SK-N-SH (cell line): ENCODE measurements at regions not wholly inside any gene's neighbourhood (a gene's known extent, or its start where the extent isn't known, plus 50 kb on each side); places are given as distances from the start of the nearest gene placed in this dataset.

Experiments
- CTCF ChIA-PET: fragments of 300-600, 350-600 bp; formaldehyde crosslinking; extraction: SDS; loops from one replicate; lab custom pipeline; 2021; lab: Yijun Ruan, JAX
- POLR2A ChIA-PET: fragments of 350-600 bp; sonication (Branson Sonifier 250); formaldehyde crosslinking; extraction: SDS; loops from one replicate; lab custom pipeline; 2020; ENCODE audit warnings: antibody characterized with exemption, inconsistent platforms; lab: Yijun Ruan, JAX
- DNase-seq: peaks from one replicate; pipeline ENCODE4 v3.0.0; 2012
- H2AFZ ChIP-seq: fragments of 200-600 bp; sonication (generic); 2 replicates; pipeline ENCODE4 v1.8.1; 2016; ENCODE audit warnings: antibody characterized with exemption, mild to moderate bottlenecking, low read depth
- H3F3A ChIP-seq: fragments of 200-600 bp; sonication (generic); replicated peaks from 2 replicates; pipeline ENCODE3; 2016; ENCODE audit warnings: antibody characterized with exemption, mild to moderate bottlenecking; ENCODE audit not compliant: insufficient read depth
- H3K27ac ChIP-seq, 2 experiments: fragments of 200-500 bp in 1 of 2; fragments of 200-600 bp in 1 of 2; sonication (Bioruptor generic) in 1 of 2; sonication (generic), shearing (Covaris generic) in 1 of 2; 2 replicates each; pipeline versions ENCODE4 v1.5.1 to v1.6.1; 2014 to 2016; ENCODE audit warnings: low read depth in 2 of 2, inconsistent platforms in 1 of 2, low read length in 1 of 2, mild to moderate bottlenecking in 1 of 2, mixed read lengths in 1 of 2
- H3K27me3 ChIP-seq: fragments of 200-600 bp; sonication (generic), shearing (Covaris generic); 2 replicates; pipeline ENCODE4 v1.6.1; 2016; ENCODE audit warnings: mixed run types; ENCODE audit not compliant: insufficient read depth
- H3K36me3 ChIP-seq, 2 experiments: fragments of 200-500 bp in 1 of 2; fragments of 200-600 bp in 1 of 2; sonication (Bioruptor generic) in 1 of 2; sonication (generic) in 1 of 2; replicated peaks in 1 of 2; 2 replicates each; pipeline versions ENCODE3 to v1.5.1; 2014 to 2016; ENCODE audit warnings: low read length in 1 of 2, mild to moderate bottlenecking in 1 of 2; ENCODE audit not compliant: insufficient read depth in 2 of 2, control insufficient read depth in 1 of 2
- H3K4me1 ChIP-seq, 2 experiments: fragments of 200-500 bp in 1 of 2; fragments of 200-600 bp in 1 of 2; sonication (Bioruptor generic) in 1 of 2; sonication (generic), shearing (Covaris generic) in 1 of 2; 2 replicates each; pipeline versions ENCODE4 v1.5.1 to v1.6.1; 2014 to 2016; ENCODE audit warnings: low read depth in 1 of 2, low read length in 1 of 2, mixed run types in 1 of 2; ENCODE audit not compliant: insufficient read depth in 2 of 2, control insufficient read depth in 1 of 2
- H3K4me2 ChIP-seq: fragments of 200-600 bp; sonication (generic), shearing (Covaris generic); 2 replicates; pipeline ENCODE4 v1.6.1; 2017; ENCODE audit warnings: mixed run types
- H3K4me3 ChIP-seq, 2 experiments: fragments of 200-500 bp in 1 of 2; fragments of 200-600 bp in 1 of 2; sonication (Bioruptor generic) in 1 of 2; sonication (generic), shearing (Covaris generic) in 1 of 2; 2 replicates each; pipeline versions ENCODE4 v1.5.1 to v1.8.1; 2014 to 2016; ENCODE audit warnings: low read depth in 2 of 2, inconsistent platforms in 1 of 2, low read length in 1 of 2, mild to moderate bottlenecking in 1 of 2, mixed read lengths in 1 of 2, moderate library complexity in 1 of 2
- H3K79me2 ChIP-seq: fragments of 200-600 bp; sonication (generic); 2 replicates; pipeline ENCODE4 v1.8.1; 2017; ENCODE audit warnings: mild to moderate bottlenecking; ENCODE audit not compliant: insufficient read depth
- H3K9ac ChIP-seq: fragments of 200-600 bp; sonication (generic); 2 replicates; pipeline ENCODE4 v1.6.1; 2017; ENCODE audit warnings: mixed run types
- H3K9me2 ChIP-seq: fragments of 200-600 bp; sonication (generic); 2 replicates; pipeline ENCODE4 v1.6.1; 2017; ENCODE audit warnings: mixed run types
- H3K9me3 ChIP-seq: fragments of 200-600 bp; sonication (generic); 2 replicates; pipeline ENCODE4 v1.6.1; 2017; ENCODE audit warnings: mixed run types, mild to moderate bottlenecking, moderate library complexity
- H4K20me1 ChIP-seq: fragments of 200-600 bp; sonication (generic); 2 replicates; pipeline ENCODE4 v1.6.1; 2017; ENCODE audit warnings: mild to moderate bottlenecking, mixed run types; ENCODE audit not compliant: insufficient read depth
- ELF1 ChIP-seq: IDR thresholded peaks from 2 replicates; pipeline ENCODE4 v1.4.0; 2012
- EP300 ChIP-seq, 2 experiments: IDR thresholded peaks; 2 replicates each; pipeline versions ENCODE4 v1.4.0 to v1.6.1; 2012; ENCODE audit warnings: borderline replicate concordance in 1 of 2, low read depth in 1 of 2, low read length in 1 of 2
- FOSL2 ChIP-seq: IDR thresholded peaks from 2 replicates; pipeline ENCODE4 v1.4.0; 2012; ENCODE audit warnings: low read depth, mild to moderate bottlenecking, moderate library complexity, borderline replicate concordance
- FOXM1 ChIP-seq: IDR thresholded peaks from 2 replicates; pipeline ENCODE4 v1.4.0; 2012; ENCODE audit warnings: low read depth, mild to moderate bottlenecking
- GABPA ChIP-seq: IDR thresholded peaks from 2 replicates; pipeline ENCODE4 v1.4.0; 2012; ENCODE audit warnings: low read depth, mild to moderate bottlenecking
- MAX ChIP-seq: IDR thresholded peaks from 2 replicates; pipeline ENCODE4 v1.4.0; 2012; ENCODE audit warnings: low read depth
- MXI1 ChIP-seq: IDR thresholded peaks from 2 replicates; pipeline ENCODE4 v1.6.1; 2012; ENCODE audit warnings: mild to moderate bottlenecking, low read depth, low read length, improper control_type of control experiment
- NFIC ChIP-seq: IDR thresholded peaks from 2 replicates; pipeline ENCODE4 v1.4.0; 2012; ENCODE audit warnings: borderline replicate concordance
- PBX3 ChIP-seq: IDR thresholded peaks from 2 replicates; pipeline ENCODE4; 2012
- RAD21 ChIP-seq: IDR thresholded peaks from 2 replicates; pipeline ENCODE4 v1.6.1; 2012; ENCODE audit warnings: mild to moderate bottlenecking, low read length
- RCOR1 ChIP-seq: fragments of 150-350 bp; IDR thresholded peaks from 2 replicates; pipeline ENCODE4 v1.6.1; 2017; ENCODE audit warnings: antibody characterized with exemption, low read length
- RFX5 ChIP-seq: IDR thresholded peaks from 2 replicates; pipeline ENCODE4 v1.6.1; 2012; ENCODE audit warnings: mild to moderate bottlenecking, improper control_type of control experiment, low read length
- SIN3A ChIP-seq: IDR thresholded peaks from 2 replicates; pipeline ENCODE4 v1.6.1; 2012; ENCODE audit warnings: low read depth, mild to moderate bottlenecking, low read length, moderate library complexity, borderline replicate concordance
- SMC3 ChIP-seq: IDR thresholded peaks from 2 replicates; pipeline ENCODE4 v1.6.1; 2012; ENCODE audit warnings: low read depth, low read length, improper control_type of control experiment
- TCF12 ChIP-seq: IDR thresholded peaks from 2 replicates; pipeline ENCODE4 v1.4.0; 2012
- TEAD4 ChIP-seq: IDR thresholded peaks from 2 replicates; pipeline ENCODE4 v1.4.0; 2012; ENCODE audit warnings: mild to moderate bottlenecking, borderline replicate concordance; ENCODE audit not compliant: insufficient read depth
- YY1 ChIP-seq: IDR thresholded peaks from 2 replicates; pipeline ENCODE4 v1.4.0; 2012; ENCODE audit warnings: low read depth, mild to moderate bottlenecking
- WGBS: methylation state at CpG from one replicate; pipeline ENCODE4 v1.1.6; 2017; ENCODE audit warnings: low lambda C conversion rate; 5-methylcytosine and 5-hydroxymethylcytosine counted together
- TF ChIP-seq, protein P1 (sequence below): fragments of 150-350 bp; IDR thresholded peaks from 2 replicates; pipeline ENCODE4 v1.6.1; 2017; ENCODE audit warnings: antibody characterized with exemption, low read length, low read depth, borderline replicate concordance

DNA sequence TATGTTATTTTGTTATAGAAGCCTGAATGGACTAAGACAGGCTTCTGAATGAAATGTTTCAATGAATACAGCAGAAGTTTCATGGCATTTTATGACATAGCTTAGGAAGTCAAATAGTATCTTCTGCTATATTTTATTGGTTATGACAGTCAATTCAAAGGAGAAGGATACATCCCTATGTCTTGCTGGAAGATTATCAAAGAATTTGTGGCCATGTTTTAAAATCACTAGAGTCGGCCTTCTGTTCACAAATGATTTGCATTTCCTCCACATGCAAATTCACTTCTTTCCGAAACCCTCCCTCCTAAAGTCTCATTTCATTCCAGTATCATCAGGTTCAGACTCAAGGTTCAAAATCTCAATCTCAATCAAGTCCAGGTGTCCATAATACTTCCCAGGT, 679.2 kb upstream of the ADAMTS5 start:
- no peaks in the 10 kb centered on the region for H3K9me3 ChIP-seq
- no peaks in the 10 kb centered on the region for H4K20me1 ChIP-seq
- H3K27me3 ChIP-seq = no peaks in the 10 kb centered on the region
- peaks cover 0 to 6% of the 10 kb centered on the region in 2 experiments; a peak in 2 of 4 replicates for H3K4me1 ChIP-seq
- H3K27ac ChIP-seq = no peak overlapping the region
- H3K36me3 ChIP-seq = no peaks in the 10 kb centered on the region
- no peak overlapping the region for H3K9ac ChIP-seq
- no peak overlapping the region for H2AFZ ChIP-seq
- TF ChIP-seq EP300 (IDR thresholded peaks at IDR 0.05; ENCODE audit: borderline replicate concordance in 1 of 2, low read depth in 1 of 2, low read length in 1 of 2) = no peak
- no peak for TF ChIP-seq MXI1
- no peak for TF ChIP-seq RAD21
- no peak for TF ChIP-seq SMC3
- no peak for TF ChIP-seq RCOR1
- TF ChIP-seq PBX3 = no peak
- TF ChIP-seq MAX = no peak
- TF ChIP-seq SIN3A = no peak
- TF ChIP-seq, all 33 proteins: peak for 0
- no peaks in the 10 kb centered on the region for H3K9me2 ChIP-seq
- peaks cover 5% of the 10 kb centered on the region for H3F3A ChIP-seq
- no peak for DNase-seq
- POLR2A ChIA-PET = no interaction called here
- CTCF ChIA-PET = no interaction called here
- H3K79me2 ChIP-seq = no peaks in the 10 kb centered on the region
- 79% methylated on average over 2 of the region's 2 CpGs for WGBS
- no peak overlapping the region for H3K4me2 ChIP-seq
- H3K4me3 ChIP-seq = no peak overlapping the region

- Histone ChIP-seq H3K4me1 (peaks cover 0 to 6% of the 10 kb centered on the region in 2 experiments; a peak in 2 of 4 replicates), H3K27me3 (no peaks in the 10 kb centered on the region), H3K9ac (no peak overlapping the region), H3K79me2 (no peaks in the 10 kb centered on the region), H3K27ac (no peak overlapping the region), H4K20me1 (no peaks in the 10 kb centered on the region), H3K4me3 (no peak overlapping the region), H3K4me2 (no peak overlapping the region), H3K9me2 (no peaks in the 10 kb centered on the region)
- ChIA-PET POLR2A (no interaction called here), CTCF (no interaction called here)
- no peak for TF ChIP-seq RFX5
- TF ChIP-seq ELF1 = no peak
- no peak for TF ChIP-seq TCF12
- TF ChIP-seq YY1 = no peak
- TF ChIP-seq, protein P1, sequence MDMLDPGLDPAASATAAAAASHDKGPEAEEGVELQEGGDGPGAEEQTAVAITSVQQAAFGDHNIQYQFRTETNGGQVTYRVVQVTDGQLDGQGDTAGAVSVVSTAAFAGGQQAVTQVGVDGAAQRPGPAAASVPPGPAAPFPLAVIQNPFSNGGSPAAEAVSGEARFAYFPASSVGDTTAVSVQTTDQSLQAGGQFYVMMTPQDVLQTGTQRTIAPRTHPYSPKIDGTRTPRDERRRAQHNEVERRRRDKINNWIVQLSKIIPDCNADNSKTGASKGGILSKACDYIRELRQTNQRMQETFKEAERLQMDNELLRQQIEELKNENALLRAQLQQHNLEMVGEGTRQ = no peak
- TF ChIP-seq TEAD4 = no peak
- no peak for TF ChIP-seq NFIC
- no peak for TF ChIP-seq MXI1
- no peak for TF ChIP-seq FOSL2
- TF ChIP-seq GABPA = no peak
- TF ChIP-seq FOXM1 = no peak
- TF ChIP-seq MAX = no peak
- TF ChIP-seq, all 33 proteins: peak for 0
- Histone ChIP-seq H3K9me3 (no peaks in the 10 kb centered on the region), H3F3A (peaks cover 5% of the 10 kb centered on the region), H2AFZ (no peak overlapping the region), H3K36me3 (no peaks in the 10 kb centered on the region)
- no peak for DNase-seq
Observed at GRCh38 chr21:27645285-27645684, 678.4 kb upstream of the ADAMTS5 start.
